HG02938 (cell line): ENCODE measurements at regions not wholly inside any gene's neighbourhood (a gene's known extent, or its start where the extent isn't known, plus 50 kb on each side); places are given as distances from the start of the nearest gene placed in this dataset.

Experiments used
- ATAC-seq: cut with Tn5 transposase; IDR thresholded peaks from one replicate; pipeline ENCODE4 v1.9.1; 2021; ENCODE audit warnings: mild to moderate bottlenecking, moderate library complexity; ENCODE audit not compliant: unreplicated experiment

- ATAC-seq: no peak
Measured at GRCh38 chr3:72313308-72313707, 528.4 kb upstream of the PROK2 start.

- no peak for ATAC-seq
Measured at GRCh38 chr3:72312339-72312738, 527.4 kb upstream of the PROK2 start.

- no peak for ATAC-seq
Measured at GRCh38 chr3:72311425-72311824, 526.5 kb upstream of the PROK2 start.

- ATAC-seq: peak; percentile 87
Measured at GRCh38 chr3:72310419-72311380, 525.8 kb upstream of the PROK2 start.

- ATAC-seq: peak; percentile 12
Measured at GRCh38 chr3:72309661-72310418, 524.9 kb upstream of the PROK2 start.

GRCh38 chr3:72308641-72309040 lies 523.7 kb upstream of the PROK2 start:
- no peak for ATAC-seq

- no peak for ATAC-seq
Measured at GRCh38 chr3:72307438-72308115, 522.6 kb upstream of the PROK2 start.

GRCh38 chr3:72306800-72307341 lies 521.9 kb upstream of the PROK2 start:
- no peak for ATAC-seq

- no peak for ATAC-seq
Measured at GRCh38 chr3:72303926-72304325, 519.0 kb upstream of the PROK2 start.

- no peak for ATAC-seq
Measured at GRCh38 chr3:72301779-72302178, 516.8 kb upstream of the PROK2 start.

GRCh38 chr3:72300621-72301020 lies 515.7 kb upstream of the PROK2 start:
- ATAC-seq: no peak

GRCh38 chr3:72299823-72300222 lies 514.9 kb upstream of the PROK2 start:
- no peak for ATAC-seq

- ATAC-seq: no peak
Measured at GRCh38 chr3:72299321-72299802, 514.4 kb upstream of the PROK2 start.

- no peak for ATAC-seq
Measured at GRCh38 chr3:72298201-72299152, 513.5 kb upstream of the PROK2 start.

GRCh38 chr3:72297481-72297880 lies 512.5 kb upstream of the PROK2 start:
- ATAC-seq: no peak

- no peak for ATAC-seq
Measured at GRCh38 chr3:72296477-72297111, 511.6 kb upstream of the PROK2 start.

GRCh38 chr3:72295962-72296450 lies 511.1 kb upstream of the PROK2 start:
- no peak for ATAC-seq

- no peak for ATAC-seq
Measured at GRCh38 chr3:72295276-72295961, 510.5 kb upstream of the PROK2 start.
